Loucy (cell line): ENCODE measurements at regions not wholly inside any gene's neighbourhood (a gene's known extent, or its start where the extent isn't known, plus 50 kb on each side); places are given as distances from the start of the nearest gene placed in this dataset.

Experiments
- H2AFZ ChIP-seq: fragments of 200-600 bp; sonication (generic); 2 replicates; pipeline ENCODE4 v1.6.0; 2016; ENCODE audit warnings: antibody characterized with exemption, mild to moderate bottlenecking, low read length, moderate library complexity
- H3F3A ChIP-seq: fragments of 200-600 bp; 2 replicates; pipeline ENCODE4 v1.6.0; 2016; ENCODE audit warnings: antibody characterized with exemption, low read depth, mild to moderate bottlenecking
- H3K27me3 ChIP-seq: fragments of 200-600 bp; sonication (generic); 2 replicates; pipeline ENCODE4 v1.6.1; 2014; ENCODE audit warnings: low read length, mild to moderate bottlenecking; ENCODE audit not compliant: insufficient read depth, poor library complexity, severe bottlenecking
- H3K36me3 ChIP-seq: fragments of 200-600 bp; sonication (generic); 2 replicates; pipeline ENCODE4 v1.6.1; 2016; ENCODE audit warnings: low read length; ENCODE audit not compliant: insufficient read depth
- H3K4me1 ChIP-seq: fragments of 200-600 bp; sonication (generic); 2 replicates; pipeline ENCODE4 v1.5.1; 2014; ENCODE audit warnings: low read length, mild to moderate bottlenecking; ENCODE audit not compliant: insufficient read depth, poor library complexity, severe bottlenecking
- H3K4me2 ChIP-seq: fragments of 200-600 bp; sonication (generic); 2 replicates; pipeline ENCODE4 v1.6.0; 2014; ENCODE audit warnings: antibody characterized with exemption, low read length, low read depth, mild to moderate bottlenecking; ENCODE audit not compliant: poor library complexity, severe bottlenecking
- H3K4me3 ChIP-seq: fragments of 200-600 bp; sonication (generic); 2 replicates; pipeline ENCODE4 v1.5.1; 2014; ENCODE audit warnings: low read length, mild to moderate bottlenecking, mixed read lengths; ENCODE audit not compliant: poor library complexity, severe bottlenecking
- H3K79me2 ChIP-seq: fragments of 200-600 bp; sonication (generic); 2 replicates; pipeline ENCODE4 v1.6.1; 2014; ENCODE audit warnings: low read length; ENCODE audit not compliant: insufficient read depth
- H3K9ac ChIP-seq: fragments of 200-600 bp; sonication (generic); 2 replicates; pipeline ENCODE4 v1.6.0; 2014; ENCODE audit warnings: mild to moderate bottlenecking, low read depth, low read length, moderate library complexity; ENCODE audit not compliant: poor library complexity, severe bottlenecking
- H3K9me2 ChIP-seq: fragments of 200-600 bp; sonication (generic); replicated peaks from 2 replicates; pipeline ENCODE4 v1.6.1; 2016; ENCODE audit warnings: low read depth, low read length, mixed read lengths
- H3K9me3 ChIP-seq: fragments of 200-600 bp; sonication (generic); 2 replicates; pipeline ENCODE4 v1.6.1; 2014; ENCODE audit warnings: mild to moderate bottlenecking, antibody characterized with exemption, low read length, low read depth; ENCODE audit not compliant: insufficient read depth
- H4K20me1 ChIP-seq: fragments of 200-600 bp; sonication (generic); 2 replicates; pipeline ENCODE4 v1.6.0; 2014; ENCODE audit warnings: antibody characterized with exemption, low read length, mild to moderate bottlenecking; ENCODE audit not compliant: insufficient read depth, poor library complexity, severe bottlenecking
- CTCF ChIP-seq: fragments of 200-600 bp; sonication (generic); conservative IDR thresholded peaks from 2 replicates; pipeline ENCODE4 v1.5.1; 2014; ENCODE audit warnings: mild to moderate bottlenecking, antibody characterized with exemption, low read length
- EZH2phosphoT487 ChIP-seq: fragments of 200-600 bp; IDR thresholded peaks from 2 replicates; pipeline ENCODE4 v1.6.1; 2018; ENCODE audit warnings: antibody characterized with exemption, mild to moderate bottlenecking, moderate library complexity, borderline replicate concordance

- no peak overlapping the region for H2AFZ ChIP-seq
- peaks cover 89% of the 10 kb centered on the region for H4K20me1 ChIP-seq
- H3K79me2 ChIP-seq: peaks cover 100% of the 10 kb centered on the region
- H3K9me3 ChIP-seq: no peaks in the 10 kb centered on the region
- no peak for TF ChIP-seq CTCF
- no peak for TF ChIP-seq EZH2phosphoT487
- no peaks in the 10 kb centered on the region for H3F3A ChIP-seq
- no peak overlapping the region for H3K9ac ChIP-seq
- peaks cover 13% of the 10 kb centered on the region for H3K4me1 ChIP-seq
- no peak overlapping the region for H3K4me2 ChIP-seq
- no peaks in the 10 kb centered on the region for H3K9me2 ChIP-seq
- H3K4me3 ChIP-seq: no peak overlapping the region
- H3K36me3 ChIP-seq: peaks cover 72% of the 10 kb centered on the region; the same call in 1 of the 2 replicates
- no peaks in the 10 kb centered on the region for H3K27me3 ChIP-seq
Measured at GRCh38 chr17:77480509-77481215, 339.9 kb downstream of the SEC14L1 start.

DNA sequence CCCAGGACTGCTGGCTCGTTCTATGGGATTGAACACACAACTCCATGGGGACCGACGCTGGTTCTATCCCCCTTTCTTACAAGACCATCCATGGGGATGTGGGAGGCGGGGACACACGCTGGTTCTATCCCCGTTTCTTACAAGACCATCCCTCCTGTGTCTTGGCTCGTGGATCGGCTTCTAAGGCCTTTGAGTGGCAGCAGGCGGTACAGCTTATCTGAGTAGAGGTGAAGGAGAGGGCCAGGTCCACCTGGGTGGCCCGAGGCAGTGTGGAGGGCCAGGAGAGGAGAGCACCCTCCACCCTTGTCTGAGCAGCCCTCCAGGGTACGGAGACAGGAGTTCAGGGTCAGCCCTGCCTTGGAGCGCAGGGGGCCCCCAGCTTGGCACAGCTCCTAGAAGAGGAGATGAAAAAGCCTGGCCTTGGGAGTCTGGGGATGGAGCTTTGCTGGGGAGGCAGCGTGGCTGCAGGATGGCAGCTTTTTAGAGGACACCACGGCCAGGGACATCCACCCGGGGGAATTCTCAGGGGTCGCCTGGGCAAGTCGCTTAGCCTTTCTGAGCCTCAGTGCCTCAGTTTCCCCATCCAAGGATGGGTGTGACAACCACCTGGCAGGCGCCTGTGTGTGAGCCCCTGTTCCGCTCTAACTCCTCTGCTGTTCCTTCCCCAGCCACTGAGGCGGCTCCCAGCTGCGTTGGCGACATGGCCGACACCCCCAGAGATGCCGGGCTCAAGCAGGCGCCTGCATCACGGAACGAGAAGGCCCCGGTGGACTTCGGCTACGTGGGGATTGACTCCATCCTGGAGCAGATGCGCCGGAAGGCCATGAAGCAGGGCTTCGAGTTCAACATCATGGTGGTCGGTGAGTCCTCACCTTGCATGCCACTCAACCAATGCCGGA lies 341.0 kb downstream of the SEC14L1 start:
- H3K4me3 ChIP-seq: no peak overlapping the region
- no peak overlapping the region for H2AFZ ChIP-seq
- no peaks in the 10 kb centered on the region for H3K9me3 ChIP-seq
- no peak overlapping the region for H3K4me2 ChIP-seq
- H3K79me2 ChIP-seq: peaks cover 100% of the 10 kb centered on the region
- no peaks in the 10 kb centered on the region for H3K9me2 ChIP-seq
- no peaks in the 10 kb centered on the region for H3F3A ChIP-seq
- H3K36me3 ChIP-seq: peaks cover 70% of the 10 kb centered on the region; the same call in 1 of the 2 replicates
- no peak overlapping the region for H3K9ac ChIP-seq
- no peaks in the 10 kb centered on the region for H3K27me3 ChIP-seq
- H4K20me1 ChIP-seq: peaks cover 88% of the 10 kb centered on the region
- TF ChIP-seq EZH2phosphoT487: no peak
- TF ChIP-seq CTCF: no peak
- peaks cover 4% of the 10 kb centered on the region for H3K4me1 ChIP-seq

DNA sequence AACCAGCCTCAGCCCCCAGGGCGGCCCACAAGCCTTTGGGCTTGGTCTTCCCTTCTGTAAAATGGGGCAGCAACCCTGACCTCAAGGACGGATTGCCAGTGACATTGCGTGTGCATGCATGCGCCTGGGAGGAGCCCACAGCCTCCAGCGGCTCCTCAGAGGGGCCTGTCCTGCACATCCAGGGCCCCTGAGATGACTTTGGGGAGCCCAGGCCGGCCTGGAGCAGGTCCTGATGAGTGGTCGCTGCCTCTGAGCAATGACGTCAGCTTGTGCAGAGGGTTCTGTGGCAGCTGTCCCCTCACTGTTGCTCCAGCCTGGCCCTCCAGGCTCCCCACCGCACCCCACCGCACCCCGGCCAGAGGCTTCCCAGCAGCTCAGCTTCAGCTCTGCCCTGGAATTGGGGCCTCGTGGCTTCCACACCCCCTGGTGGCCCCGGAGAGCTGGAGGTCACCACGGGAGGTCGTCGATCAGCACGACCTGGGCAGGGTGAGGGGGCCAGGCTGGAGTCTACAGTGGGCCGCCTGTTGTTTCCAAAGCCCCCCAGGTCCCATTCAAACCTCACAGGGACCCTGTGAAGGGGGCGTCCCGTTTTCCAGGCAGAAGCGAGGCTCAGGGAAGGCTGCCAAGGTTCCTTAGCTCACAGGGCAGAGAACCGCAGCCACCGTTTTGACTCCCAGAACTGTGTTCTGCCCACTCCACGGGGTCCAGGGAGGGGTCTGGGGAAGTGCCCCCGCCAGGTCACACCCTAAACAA lies 341.8 kb downstream of the SEC14L1 start:
- Histone ChIP-seq H3K36me3 (peaks cover 72% of the 10 kb centered on the region; the same call in 1 of the 2 replicates), H2AFZ (no peak overlapping the region), H3K9me3 (no peaks in the 10 kb centered on the region), H3K79me2 (peaks cover 97% of the 10 kb centered on the region), H3K27me3 (no peaks in the 10 kb centered on the region), H4K20me1 (peaks cover 86% of the 10 kb centered on the region), H3K9ac (no peak overlapping the region), H3K4me1 (peaks cover 4% of the 10 kb centered on the region), H3K9me2 (no peaks in the 10 kb centered on the region), H3F3A (no peaks in the 10 kb centered on the region), H3K4me2 (no peak overlapping the region), H3K4me3 (no peak overlapping the region)
- TF ChIP-seq EZH2phosphoT487 (no peak), CTCF (no peak)
